SH-SY5Y (cell line): ENCODE measurements at regions not wholly inside any gene's neighbourhood (a gene's known extent, or its start where the extent isn't known, plus 50 kb on each side); places are given as distances from the start of the nearest gene placed in this dataset.

ENCODE experiments used
- GATA2 ChIP-seq: IDR thresholded peaks from 2 replicates; pipeline ENCODE4 v1.6.1; 2011; ENCODE audit warnings: mild to moderate bottlenecking, low read depth, low read length
- GATA3 ChIP-seq: IDR thresholded peaks from 2 replicates; pipeline ENCODE4 v1.6.1; 2011; ENCODE audit warnings: low read depth, mild to moderate bottlenecking, low read length, moderate library complexity

- no peak for TF ChIP-seq GATA2
- no peak for TF ChIP-seq GATA3
These were observed 272.8 kb upstream of the FAR2 start for GRCh38 chr12:28876196-28876798.
